NCI-H1092 treated with DMSO at 0.1 percent for 48 hours (cell line): ENCODE measurements at regions not wholly inside any gene's neighbourhood (a gene's known extent, or its start where the extent isn't known, plus 50 kb on each side); places are given as distances from the start of the nearest gene placed in this dataset.

Experiments used
- DNase-seq: peaks from one replicate; lab custom pipeline; 2025; lab: John Stamatoyannopoulos, UW

GRCh38 chr15:81523867-81524266 is 149.9 kb upstream of the TMC3 start:
- DNase-seq = no peak

GRCh38 chr15:81520480-81520879 is 146.5 kb upstream of the TMC3 start:
- no peak for DNase-seq

- DNase-seq = no peak
These were observed 142.4 kb upstream of the TMC3 start for GRCh38 chr15:81516461-81516860.

GRCh38 chr15:81516012-81516411 is 142.0 kb upstream of the TMC3 start:
- DNase-seq = no peak

- DNase-seq = no peak
These were observed 140.7 kb upstream of the TMC3 start for GRCh38 chr15:81514725-81515124.

- no peak for DNase-seq
These were observed 137.1 kb upstream of the TMC3 start for GRCh38 chr15:81511138-81511537.

- DNase-seq = no peak
These were observed 133.8 kb upstream of the TMC3 start for GRCh38 chr15:81507831-81508230.

GRCh38 chr15:81506936-81507335 is 132.9 kb upstream of the TMC3 start:
- DNase-seq = no peak

GRCh38 chr15:81506071-81506470 is 132.1 kb upstream of the TMC3 start:
- no peak for DNase-seq

GRCh38 chr15:81504170-81504905 is 130.3 kb upstream of the TMC3 start:
- DNase-seq = no peak

GRCh38 chr15:81502439-81502838 is 128.4 kb upstream of the TMC3 start:
- DNase-seq = no peak

GRCh38 chr15:81500081-81500480 is 126.1 kb upstream of the TMC3 start:
- no peak for DNase-seq

- no peak for DNase-seq
These were observed 124.3 kb upstream of the TMC3 start for GRCh38 chr15:81498294-81498693.

- DNase-seq = no peak
These were observed 123.2 kb upstream of the TMC3 start for GRCh38 chr15:81497238-81497637.

- DNase-seq = no peak
These were observed 121.9 kb upstream of the TMC3 start for GRCh38 chr15:81495780-81496467.

- DNase-seq = peak; percentile 85
These were observed 119.1 kb upstream of the TMC3 start for GRCh38 chr15:81492969-81493645.

- DNase-seq = peak; percentile 95
These were observed 118.4 kb upstream of the TMC3 start for GRCh38 chr15:81492331-81492968.

- DNase-seq = no peak
These were observed 117.5 kb upstream of the TMC3 start for GRCh38 chr15:81491414-81492096.

- DNase-seq = no peak
These were observed 111.8 kb upstream of the TMC3 start for GRCh38 chr15:81485806-81486205.

- DNase-seq = no peak
These were observed 110.3 kb upstream of the TMC3 start for GRCh38 chr15:81484086-81484955.

- no peak for DNase-seq
These were observed 109.5 kb upstream of the TMC3 start for GRCh38 chr15:81483496-81483895.
